GM13976 (cell line): ENCODE measurements at regions not wholly inside any gene's neighbourhood (a gene's known extent, or its start where the extent isn't known, plus 50 kb on each side); places are given as distances from the start of the nearest gene placed in this dataset.

Experiments
- DNase-seq: peaks from one replicate; pipeline ENCODE4 v3.0.0; 2012; ENCODE audit warnings: low spot score
- in situ Hi-C: fragments of 300-500 bp; cut with MboI; formaldehyde crosslinking; loops from one replicate; pipeline ENCODE4 v1.12.0; 2022; ENCODE audit warnings: low sequenced_read_pairs, mixed read lengths, inconsistent platforms; ENCODE audit not compliant: unreplicated experiment
- TF ChIP-seq, protein P1 (sequence below): IDR thresholded peaks from 2 replicates; pipeline ENCODE4 v1.5.1; 2012; ENCODE audit warnings: borderline replicate concordance, mild to moderate bottlenecking; ENCODE audit not compliant: insufficient read depth; ENCODE audit errors: extremely low read depth, missing control alignments, control extremely low read depth

- in situ Hi-C loops = no loop called here
- TF ChIP-seq, protein P1, sequence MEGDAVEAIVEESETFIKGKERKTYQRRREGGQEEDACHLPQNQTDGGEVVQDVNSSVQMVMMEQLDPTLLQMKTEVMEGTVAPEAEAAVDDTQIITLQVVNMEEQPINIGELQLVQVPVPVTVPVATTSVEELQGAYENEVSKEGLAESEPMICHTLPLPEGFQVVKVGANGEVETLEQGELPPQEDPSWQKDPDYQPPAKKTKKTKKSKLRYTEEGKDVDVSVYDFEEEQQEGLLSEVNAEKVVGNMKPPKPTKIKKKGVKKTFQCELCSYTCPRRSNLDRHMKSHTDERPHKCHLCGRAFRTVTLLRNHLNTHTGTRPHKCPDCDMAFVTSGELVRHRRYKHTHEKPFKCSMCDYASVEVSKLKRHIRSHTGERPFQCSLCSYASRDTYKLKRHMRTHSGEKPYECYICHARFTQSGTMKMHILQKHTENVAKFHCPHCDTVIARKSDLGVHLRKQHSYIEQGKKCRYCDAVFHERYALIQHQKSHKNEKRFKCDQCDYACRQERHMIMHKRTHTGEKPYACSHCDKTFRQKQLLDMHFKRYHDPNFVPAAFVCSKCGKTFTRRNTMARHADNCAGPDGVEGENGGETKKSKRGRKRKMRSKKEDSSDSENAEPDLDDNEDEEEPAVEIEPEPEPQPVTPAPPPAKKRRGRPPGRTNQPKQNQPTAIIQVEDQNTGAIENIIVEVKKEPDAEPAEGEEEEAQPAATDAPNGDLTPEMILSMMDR = no peak
- no peak for DNase-seq
Measured at GRCh38 chr13:34512817-34513216, 429.3 kb upstream of the NBEA start.

GRCh38 chr13:34513526-34513925 is 428.5 kb upstream of the NBEA start:
- DNase-seq = no peak
- in situ Hi-C loops = no loop called here
- TF ChIP-seq, protein P1 = no peak

DNA sequence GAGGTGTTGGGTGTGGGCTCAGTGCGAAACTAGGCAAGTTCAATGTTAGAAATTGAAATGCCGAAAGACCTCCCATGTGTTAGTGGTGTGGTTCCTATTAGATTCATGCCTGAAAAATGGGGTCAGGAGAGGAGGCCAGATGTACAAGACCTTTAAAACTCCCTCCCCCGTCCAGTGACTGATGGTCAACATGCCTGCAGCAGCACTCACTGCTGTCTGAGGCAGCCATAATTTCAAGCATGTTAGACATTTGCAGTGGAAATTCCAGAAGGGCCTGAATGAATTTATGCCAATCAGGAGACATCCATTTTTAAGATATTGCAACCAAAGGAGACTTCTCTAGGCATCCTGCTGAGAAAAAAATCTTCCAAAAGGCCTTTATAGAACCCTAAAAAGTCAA is 426.9 kb upstream of the NBEA start:
- TF ChIP-seq, protein P1 = no peak
- no peak for DNase-seq
- in situ Hi-C loops = no loop called here

GRCh38 chr13:34521171-34521570 is 420.9 kb upstream of the NBEA start:
- in situ Hi-C loops = no loop called here
- TF ChIP-seq, protein P1 = no peak
- no peak for DNase-seq

DNA sequence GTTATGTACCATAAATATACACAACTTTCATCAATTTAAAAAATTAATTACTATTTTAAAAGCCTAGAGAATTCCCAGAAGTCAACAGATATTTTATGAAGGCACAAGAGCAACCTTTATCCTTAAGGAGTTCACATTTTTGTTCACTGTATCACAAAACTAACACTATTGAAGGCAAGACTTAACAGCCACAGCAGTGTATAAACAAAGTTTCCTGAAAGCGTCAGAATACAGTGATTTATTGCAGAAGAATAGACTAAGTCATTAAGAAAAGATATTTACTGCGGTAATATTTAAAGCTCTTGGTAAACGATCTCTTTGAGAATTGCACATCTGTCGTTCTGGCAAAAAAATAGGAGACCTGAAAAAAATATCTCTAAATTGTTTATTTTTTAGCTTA is 419.3 kb upstream of the NBEA start:
- in situ Hi-C loops = no loop called here
- TF ChIP-seq, protein P1 = no peak
- no peak for DNase-seq

GRCh38 chr13:34523406-34523805 is 418.7 kb upstream of the NBEA start:
- TF ChIP-seq, protein P1 = no peak
- in situ Hi-C loops = no loop called here
- no peak for DNase-seq

DNA sequence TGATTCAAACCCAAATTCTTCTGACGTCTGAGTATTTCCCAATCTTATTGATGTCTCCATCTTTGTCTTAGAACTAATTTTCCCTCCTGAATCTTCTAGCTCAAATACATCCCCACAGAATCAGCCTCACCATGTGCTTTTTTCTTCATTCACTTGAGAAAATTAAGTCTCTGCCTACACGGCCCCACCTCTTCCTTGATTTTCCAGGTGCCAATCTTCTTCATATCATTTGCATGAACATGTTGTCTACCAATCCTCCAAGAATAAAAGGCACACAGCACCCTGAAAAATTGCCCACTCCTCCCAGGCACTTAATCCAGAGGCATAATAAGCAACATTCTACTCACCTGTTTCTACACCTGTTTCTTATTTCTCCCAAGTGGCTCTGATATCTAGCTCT is 408.1 kb upstream of the NBEA start:
- TF ChIP-seq, protein P1 = no peak
- in situ Hi-C loops = no loop called here
- no peak for DNase-seq
